DMS153 treated with DMSO at 0.1 percent for 48 hours (cell line): ENCODE measurements at regions not wholly inside any gene's neighbourhood (a gene's known extent, or its start where the extent isn't known, plus 50 kb on each side); places are given as distances from the start of the nearest gene placed in this dataset.

Experiments used
- DNase-seq: peaks from one replicate; lab custom pipeline; 2025; ENCODE audit not compliant: unreplicated experiment; lab: John Stamatoyannopoulos, UW

GRCh38 chr2:72004201-72004915 lies 143.3 kb downstream of the CYP26B1 start:
- no peak for DNase-seq

GRCh38 chr2:72003796-72004195 lies 143.9 kb downstream of the CYP26B1 start:
- no peak for DNase-seq

GRCh38 chr2:72003124-72003523 lies 144.5 kb downstream of the CYP26B1 start:
- no peak for DNase-seq

- DNase-seq = no peak
Measured at GRCh38 chr2:72001937-72002690, 145.5 kb downstream of the CYP26B1 start.

GRCh38 chr2:72000110-72000509 lies 147.6 kb downstream of the CYP26B1 start:
- no peak for DNase-seq

GRCh38 chr2:71999580-71999979 lies 148.1 kb downstream of the CYP26B1 start:
- no peak for DNase-seq

GRCh38 chr2:71997843-71998242 lies 149.8 kb downstream of the CYP26B1 start:
- no peak for DNase-seq

- DNase-seq = peak; percentile 26
Measured at GRCh38 chr2:71995067-71995665, 152.5 kb downstream of the CYP26B1 start.

GRCh38 chr2:71992036-71992435 lies 155.6 kb downstream of the CYP26B1 start:
- DNase-seq = no peak

GRCh38 chr2:71991397-71991796 lies 156.3 kb downstream of the CYP26B1 start:
- DNase-seq = no peak

- no peak for DNase-seq
Measured at GRCh38 chr2:71990826-71991225, 156.8 kb downstream of the CYP26B1 start.

GRCh38 chr2:71990122-71990521 lies 157.5 kb downstream of the CYP26B1 start:
- no peak for DNase-seq

GRCh38 chr2:71989671-71990070 lies 158.0 kb downstream of the CYP26B1 start:
- no peak for DNase-seq

- no peak for DNase-seq
Measured at GRCh38 chr2:71988170-71988569, 159.5 kb downstream of the CYP26B1 start.

- DNase-seq = no peak
Measured at GRCh38 chr2:71976685-71977084, 171.0 kb downstream of the CYP26B1 start.

- no peak for DNase-seq
Measured at GRCh38 chr2:71974846-71975245, 172.8 kb downstream of the CYP26B1 start.

- no peak for DNase-seq
Measured at GRCh38 chr2:71971493-71971892, 176.2 kb downstream of the CYP26B1 start.

GRCh38 chr2:71965530-71965929 lies 182.1 kb downstream of the CYP26B1 start:
- no peak for DNase-seq

- DNase-seq = no peak
Measured at GRCh38 chr2:71962911-71963694, 184.6 kb downstream of the CYP26B1 start.

- DNase-seq = no peak
Measured at GRCh38 chr2:71962350-71962749, 185.3 kb downstream of the CYP26B1 start.

GRCh38 chr2:71961289-71962027 lies 186.2 kb downstream of the CYP26B1 start:
- no peak for DNase-seq
